ENCODE measurements at regions not wholly inside any gene's neighbourhood (a gene's known extent, or its start where the extent isn't known, plus 50 kb on each side); places are given as distances from the start of the nearest gene placed in this dataset.

- Mint-ChIP-seq H3K36me3 (ENCODE audit: unreplicated experiment) (no peaks in the 10 kb centered on the region), H3K9me3 (ENCODE audit: unreplicated experiment) (peaks cover 5% of the 10 kb centered on the region), H3K27ac (ENCODE audit: unreplicated experiment) (no peak overlapping the region), H3K27me3 (ENCODE audit: unreplicated experiment) (no peaks in the 10 kb centered on the region), H3K4me1 (ENCODE audit: low read depth, unreplicated experiment) (peaks cover 3% of the 10 kb centered on the region), H3K4me3 (ENCODE audit: unreplicated experiment) (no peak overlapping the region)
- no peak for TF ChIP-seq CTCF (IDR thresholded peaks at IDR 0.05; ENCODE audit: partially characterized antibody, unreplicated experiment)
- no peak for DNase-seq
Measured at GRCh38 chr4:14667624-14668151, 334.6 kb upstream of the CPEB2 start.

DNA sequence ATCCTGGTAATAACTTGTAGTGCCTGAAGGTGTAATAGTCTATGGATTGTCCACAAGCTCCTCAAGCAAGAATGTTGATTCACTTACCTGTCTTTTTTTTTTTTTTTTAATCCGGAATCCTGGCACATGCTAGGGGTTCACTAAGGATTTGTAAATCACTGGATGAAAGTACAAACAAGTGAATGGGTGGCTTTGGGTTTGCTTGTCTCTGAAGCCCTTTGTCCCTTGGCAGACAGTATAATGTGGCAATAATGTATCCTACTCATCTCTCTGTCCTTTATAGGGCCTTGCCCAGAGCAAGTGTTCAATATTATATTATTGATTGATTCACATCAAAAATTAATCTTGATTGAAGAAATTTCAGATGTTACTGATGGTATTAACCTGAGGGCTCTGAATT is 334.0 kb upstream of the CPEB2 start:
- no peak for TF ChIP-seq CTCF (IDR thresholded peaks at IDR 0.05; ENCODE audit: partially characterized antibody, unreplicated experiment)
- H3K9me3 Mint-ChIP-seq (ENCODE audit: unreplicated experiment): peaks cover 5% of the 10 kb centered on the region
- H3K27ac Mint-ChIP-seq (ENCODE audit: unreplicated experiment): no peak overlapping the region
- no peak for DNase-seq
- H3K4me1 Mint-ChIP-seq (ENCODE audit: low read depth, unreplicated experiment): peaks cover 3% of the 10 kb centered on the region
- H3K36me3 Mint-ChIP-seq (ENCODE audit: unreplicated experiment): no peaks in the 10 kb centered on the region
- no peak overlapping the region for H3K4me3 Mint-ChIP-seq (ENCODE audit: unreplicated experiment)
- H3K27me3 Mint-ChIP-seq (ENCODE audit: unreplicated experiment): no peaks in the 10 kb centered on the region

GRCh38 chr4:14669371-14669770 is 332.9 kb upstream of the CPEB2 start:
- Mint-ChIP-seq H3K27ac (ENCODE audit: unreplicated experiment) (no peak overlapping the region), H3K27me3 (ENCODE audit: unreplicated experiment) (no peaks in the 10 kb centered on the region), H3K4me1 (ENCODE audit: low read depth, unreplicated experiment) (peaks cover 3% of the 10 kb centered on the region), H3K9me3 (ENCODE audit: unreplicated experiment) (peaks cover 3% of the 10 kb centered on the region), H3K4me3 (ENCODE audit: unreplicated experiment) (no peak overlapping the region), H3K36me3 (ENCODE audit: unreplicated experiment) (no peaks in the 10 kb centered on the region)
- DNase-seq: no peak
- no peak for TF ChIP-seq CTCF (IDR thresholded peaks at IDR 0.05; ENCODE audit: partially characterized antibody, unreplicated experiment)

- peaks cover 3% of the 10 kb centered on the region for H3K4me1 Mint-ChIP-seq (ENCODE audit: low read depth, unreplicated experiment)
- no peak for TF ChIP-seq CTCF (IDR thresholded peaks at IDR 0.05; ENCODE audit: partially characterized antibody, unreplicated experiment)
- H3K27me3 Mint-ChIP-seq (ENCODE audit: unreplicated experiment): no peaks in the 10 kb centered on the region
- H3K36me3 Mint-ChIP-seq (ENCODE audit: unreplicated experiment): no peaks in the 10 kb centered on the region
- H3K9me3 Mint-ChIP-seq (ENCODE audit: unreplicated experiment): peaks cover 3% of the 10 kb centered on the region
- no peak overlapping the region for H3K4me3 Mint-ChIP-seq (ENCODE audit: unreplicated experiment)
- H3K27ac Mint-ChIP-seq (ENCODE audit: unreplicated experiment): no peak overlapping the region
- DNase-seq: no peak
Measured at GRCh38 chr4:14671146-14671545, 331.1 kb upstream of the CPEB2 start.

- DNase-seq: no peak
- Mint-ChIP-seq H3K36me3 (ENCODE audit: unreplicated experiment) (no peaks in the 10 kb centered on the region), H3K9me3 (ENCODE audit: unreplicated experiment) (no peaks in the 10 kb centered on the region), H3K4me3 (ENCODE audit: unreplicated experiment) (no peak overlapping the region), H3K27me3 (ENCODE audit: unreplicated experiment) (no peaks in the 10 kb centered on the region), H3K4me1 (ENCODE audit: low read depth, unreplicated experiment) (no peaks in the 10 kb centered on the region), H3K27ac (ENCODE audit: unreplicated experiment) (no peak overlapping the region)
- TF ChIP-seq CTCF (IDR thresholded peaks at IDR 0.05; ENCODE audit: partially characterized antibody, unreplicated experiment): no peak
Measured at GRCh38 chr4:14675279-14675985, 326.8 kb upstream of the CPEB2 start.

Data from glutamatergic neuron (in vitro differentiated cells).